Activated naive CD4-positive, alpha-beta T cell treated with anti-CD3 and anti-CD28 coated beads, Interleukin-2, amount 50 U/mL, for 24 hours (primary cell): ENCODE measurements at regions not wholly inside any gene's neighbourhood (a gene's known extent, or its start where the extent isn't known, plus 50 kb on each side); places are given as distances from the start of the nearest gene placed in this dataset.

Source experiments
- H3K27ac Mint-ChIP-seq: one replicate; pipeline ENCODE4 v1.8.0; 2021; ENCODE audit warnings: mild to moderate bottlenecking, mixed read lengths
- H3K27me3 Mint-ChIP-seq: one replicate; pipeline ENCODE4 v1.8.0; 2021; ENCODE audit warnings: mixed read lengths
- H3K36me3 Mint-ChIP-seq: one replicate; pipeline ENCODE4 v1.8.0; 2021; ENCODE audit warnings: mixed read lengths
- H3K4me1 Mint-ChIP-seq: one replicate; pipeline ENCODE4 v1.8.0; 2021; ENCODE audit warnings: mixed read lengths
- H3K4me3 Mint-ChIP-seq: one replicate; pipeline ENCODE4 v1.8.0; 2021; ENCODE audit warnings: mild to moderate bottlenecking, mixed read lengths
- H3K9me3 Mint-ChIP-seq: one replicate; pipeline ENCODE4 v1.8.0; 2021; ENCODE audit warnings: mixed read lengths

DNA sequence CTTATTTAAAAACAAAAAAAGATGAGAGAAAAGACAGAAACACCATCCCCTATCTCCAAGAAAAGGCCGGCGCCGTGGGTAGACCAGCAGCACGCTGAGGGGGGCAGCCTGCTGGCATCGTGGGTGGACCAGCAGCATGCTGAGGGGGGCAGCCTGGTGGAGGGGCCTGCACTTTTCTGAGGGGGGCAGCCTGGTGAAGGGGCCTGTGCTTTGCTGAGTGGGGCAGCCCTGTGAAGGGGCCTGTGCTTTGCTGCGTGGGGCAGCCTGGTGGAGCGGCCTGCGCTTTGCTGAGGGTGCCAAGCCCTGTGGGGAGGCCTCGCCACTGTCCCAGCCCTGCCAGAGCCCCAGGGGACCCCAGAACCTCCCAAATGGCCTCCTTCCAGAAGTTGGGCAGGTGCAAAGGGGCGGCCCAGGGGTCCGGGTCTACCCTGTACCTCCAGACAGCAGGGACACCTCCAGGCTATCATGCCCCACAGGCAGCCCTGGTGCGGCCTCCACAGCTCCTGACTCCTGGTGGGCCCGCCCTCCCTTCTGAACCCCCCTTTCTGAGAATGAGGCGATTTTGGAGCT is 1185.7 kb downstream of the BRD1 start:
- Mint-ChIP-seq H3K4me3 (no peak overlapping the region), H3K27ac (no peak overlapping the region), H3K9me3 (no peaks in the 10 kb centered on the region), H3K27me3 (no peaks in the 10 kb centered on the region), H3K36me3 (no peaks in the 10 kb centered on the region), H3K4me1 (no peaks in the 10 kb centered on the region)

DNA sequence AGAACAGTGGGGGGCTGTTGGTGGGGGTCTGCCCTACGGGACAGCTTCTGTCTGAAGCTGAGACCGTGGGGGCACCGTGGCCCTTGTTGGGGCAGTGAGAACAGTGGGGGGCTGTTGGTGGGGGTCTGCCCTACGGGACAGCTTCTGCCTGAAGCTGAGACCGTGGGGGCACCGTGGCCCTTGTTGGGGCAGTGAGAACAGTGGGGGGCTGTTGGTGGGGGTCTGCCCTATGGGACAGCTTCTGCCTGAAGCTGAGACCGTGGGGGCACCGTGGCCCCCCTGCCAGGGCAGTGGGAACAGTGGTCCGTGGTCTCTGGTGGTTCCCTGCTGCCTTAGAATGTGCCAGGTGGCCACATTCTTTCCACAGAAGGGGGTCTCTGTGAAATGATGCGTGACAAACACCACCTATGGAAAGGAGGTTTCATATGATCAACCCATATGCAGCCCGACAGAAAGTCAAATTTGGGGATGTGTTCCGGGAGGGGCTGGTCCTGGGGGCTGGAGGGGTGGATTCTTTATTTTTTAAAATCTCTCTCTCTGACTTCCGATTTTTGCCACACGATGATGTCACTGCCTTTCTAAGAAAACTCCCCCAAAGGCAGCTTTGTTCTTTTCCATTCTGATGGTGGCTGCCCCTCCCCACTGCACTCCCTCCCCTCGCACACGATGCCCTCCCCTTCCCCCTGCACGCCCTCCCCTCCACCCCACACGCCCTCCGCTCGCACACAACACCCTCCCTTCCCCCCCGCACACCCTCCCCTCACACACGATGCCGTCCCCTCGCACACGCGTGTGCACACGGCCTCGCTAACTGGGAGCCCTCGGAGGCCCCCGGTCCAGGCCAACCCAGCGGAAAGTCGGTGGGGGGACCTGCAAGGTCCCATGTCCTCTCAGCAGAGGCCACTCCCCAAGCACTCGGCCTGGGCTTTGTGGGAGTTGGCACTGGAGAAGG is 1186.5 kb downstream of the BRD1 start:
- Mint-ChIP-seq H3K9me3 (no peaks in the 10 kb centered on the region), H3K36me3 (no peaks in the 10 kb centered on the region), H3K27ac (no peak overlapping the region), H3K4me1 (peaks cover 3% of the 10 kb centered on the region), H3K4me3 (no peak overlapping the region), H3K27me3 (no peaks in the 10 kb centered on the region)

DNA sequence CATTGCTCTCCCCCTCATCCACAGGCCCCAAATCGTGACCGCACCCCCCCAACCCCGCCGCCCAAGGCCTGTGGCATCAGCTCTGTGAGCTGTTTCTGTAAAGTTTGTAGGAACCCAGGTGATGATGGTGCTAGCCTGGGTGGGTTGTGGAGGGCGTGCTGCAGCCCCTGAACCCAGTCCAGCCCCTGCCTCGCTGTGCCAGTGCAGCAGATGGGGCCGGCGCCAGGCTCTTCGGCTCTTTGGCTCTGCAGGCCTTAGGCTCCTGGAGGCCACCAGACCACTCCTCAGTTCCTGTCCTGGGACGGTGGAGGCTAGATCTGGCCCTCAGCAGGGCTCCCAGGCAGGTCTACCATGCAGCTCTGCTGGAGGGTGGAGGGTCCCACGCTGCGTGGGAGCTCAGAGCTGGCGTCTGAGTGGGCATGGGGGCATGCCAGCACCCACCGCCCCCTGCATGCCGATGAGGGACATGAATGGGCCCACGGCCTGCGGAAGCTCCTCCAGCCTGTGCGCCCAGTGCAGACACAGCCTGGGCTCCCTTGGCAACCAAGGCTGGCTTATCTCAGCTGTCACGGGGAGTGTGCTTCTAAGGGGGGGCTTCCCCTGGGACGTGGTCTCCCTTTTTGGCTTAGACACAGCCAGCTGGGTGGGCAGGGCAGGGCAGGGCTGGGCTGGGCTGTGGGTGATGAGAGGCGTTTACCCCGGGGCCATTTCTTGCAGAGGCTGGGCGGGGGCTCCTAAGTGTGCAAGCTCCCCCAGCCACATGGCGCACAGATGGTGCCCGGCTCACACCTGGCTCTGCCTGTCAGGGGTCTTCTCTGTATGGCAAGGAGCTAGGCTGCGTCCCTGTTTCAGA is 1187.6 kb downstream of the BRD1 start:
- Mint-ChIP-seq H3K27me3 (no peaks in the 10 kb centered on the region), H3K9me3 (no peaks in the 10 kb centered on the region), H3K36me3 (no peaks in the 10 kb centered on the region), H3K27ac (no peak overlapping the region), H3K4me3 (no peak overlapping the region), H3K4me1 (peaks cover 11% of the 10 kb centered on the region)

- Mint-ChIP-seq H3K27me3 (no peaks in the 10 kb centered on the region), H3K36me3 (no peaks in the 10 kb centered on the region), H3K4me3 (no peak overlapping the region), H3K4me1 (peaks cover 11% of the 10 kb centered on the region), H3K27ac (no peak overlapping the region), H3K9me3 (no peaks in the 10 kb centered on the region)
These were observed 1188.5 kb downstream of the BRD1 start for GRCh38 chr22:48639021-48639795.

- Mint-ChIP-seq H3K36me3 (no peaks in the 10 kb centered on the region), H3K4me1 (peaks cover 11% of the 10 kb centered on the region), H3K27me3 (no peaks in the 10 kb centered on the region), H3K4me3 (no peak overlapping the region), H3K27ac (no peak overlapping the region), H3K9me3 (no peaks in the 10 kb centered on the region)
These were observed 1190.4 kb downstream of the BRD1 start for GRCh38 chr22:48637231-48637630.

- Mint-ChIP-seq H3K4me3 (no peak overlapping the region), H3K4me1 (peaks cover 11% of the 10 kb centered on the region), H3K27me3 (no peaks in the 10 kb centered on the region), H3K36me3 (no peaks in the 10 kb centered on the region), H3K9me3 (no peaks in the 10 kb centered on the region), H3K27ac (no peak overlapping the region)
These were observed 1190.9 kb downstream of the BRD1 start for GRCh38 chr22:48636746-48637145.

DNA sequence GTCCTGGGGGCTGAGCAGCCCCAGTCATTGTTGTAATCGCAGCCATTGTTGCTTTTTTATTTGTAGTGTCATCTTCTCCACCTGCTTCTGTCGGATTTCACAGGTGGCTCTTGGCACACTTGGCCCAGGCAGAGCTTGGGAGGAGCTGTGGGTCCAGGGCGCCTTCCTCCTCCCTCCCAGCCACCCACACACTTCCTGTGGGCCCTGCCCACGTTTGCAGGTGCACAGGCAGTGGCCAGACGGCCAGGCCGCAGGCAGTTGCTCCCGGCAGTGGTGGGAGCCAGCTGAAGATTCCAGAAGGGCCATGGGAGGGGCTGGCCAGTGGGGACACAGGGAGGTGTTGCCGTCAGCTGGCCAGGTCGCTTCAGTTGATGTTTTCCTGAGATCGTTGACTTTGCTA is 1191.9 kb downstream of the BRD1 start:
- no peaks in the 10 kb centered on the region for H3K36me3 Mint-ChIP-seq
- peaks cover 11% of the 10 kb centered on the region for H3K4me1 Mint-ChIP-seq
- no peak overlapping the region for H3K4me3 Mint-ChIP-seq
- H3K9me3 Mint-ChIP-seq, result no peaks in the 10 kb centered on the region
- H3K27me3 Mint-ChIP-seq, result no peaks in the 10 kb centered on the region
- no peak overlapping the region for H3K27ac Mint-ChIP-seq

DNA sequence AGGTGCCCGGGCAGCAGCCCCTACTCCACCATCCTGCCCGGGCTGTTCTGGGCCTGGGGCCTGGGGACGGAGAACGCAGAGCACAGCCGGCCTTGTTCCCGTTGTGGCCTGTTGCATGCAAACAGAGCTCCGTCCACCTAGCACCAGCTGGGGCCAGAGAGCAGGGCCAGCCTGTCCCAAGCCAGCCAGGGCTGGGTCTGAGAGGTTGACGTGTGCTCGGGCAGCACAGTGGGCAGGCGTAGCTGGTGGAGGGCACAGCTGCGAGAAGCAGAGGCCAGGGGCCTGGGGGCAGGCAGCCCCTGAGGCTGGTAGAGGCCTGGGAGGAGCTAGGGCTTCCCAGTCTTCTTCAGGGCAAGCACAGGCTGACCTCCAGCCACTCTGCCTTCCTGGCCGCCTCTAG is 1192.6 kb downstream of the BRD1 start:
- Mint-ChIP-seq H3K36me3 (no peaks in the 10 kb centered on the region), H3K9me3 (no peaks in the 10 kb centered on the region), H3K27me3 (no peaks in the 10 kb centered on the region), H3K4me3 (no peak overlapping the region), H3K27ac (no peak overlapping the region), H3K4me1 (peaks cover 11% of the 10 kb centered on the region)

DNA sequence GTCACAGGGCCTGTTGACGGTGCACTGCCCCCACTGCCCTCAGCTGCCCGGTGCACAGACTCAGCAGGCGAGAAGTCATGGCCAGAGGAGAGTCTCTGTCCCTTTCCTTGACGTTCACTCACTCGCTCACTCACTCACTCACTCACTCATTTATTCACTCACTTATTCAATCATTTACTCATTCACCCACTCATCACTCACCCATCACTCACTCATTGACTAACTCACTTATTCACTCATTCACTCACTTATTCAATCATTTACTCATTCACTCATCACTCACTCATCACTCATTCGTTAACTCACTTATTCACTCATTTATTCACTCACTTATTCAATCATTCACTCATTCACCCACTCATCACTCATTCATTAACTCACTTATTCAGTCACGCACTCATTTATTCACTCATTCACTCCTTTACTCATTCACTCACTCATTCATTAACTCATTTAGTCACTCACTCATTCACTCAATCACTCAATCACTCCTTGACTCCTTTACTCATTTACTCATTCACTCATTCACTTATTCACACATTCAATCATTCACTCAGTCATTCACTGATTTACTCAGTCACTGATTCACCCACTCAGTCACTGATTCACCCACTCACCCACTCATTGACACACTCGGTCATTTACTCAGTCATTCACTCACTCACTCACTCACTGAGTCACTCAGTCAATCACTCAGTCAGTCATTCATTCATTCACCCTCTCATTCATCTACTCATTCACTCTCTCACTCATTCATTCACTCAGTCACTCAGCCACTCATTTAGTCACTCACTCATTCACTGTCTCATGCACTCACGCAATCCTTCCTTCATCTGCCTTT is 1193.5 kb downstream of the BRD1 start:
- Mint-ChIP-seq H3K4me1 (peaks cover 11% of the 10 kb centered on the region), H3K27ac (no peak overlapping the region), H3K36me3 (no peaks in the 10 kb centered on the region), H3K9me3 (no peaks in the 10 kb centered on the region), H3K4me3 (no peak overlapping the region), H3K27me3 (no peaks in the 10 kb centered on the region)

- Mint-ChIP-seq H3K27me3 (no peaks in the 10 kb centered on the region), H3K9me3 (no peaks in the 10 kb centered on the region), H3K4me3 (no peak overlapping the region), H3K36me3 (no peaks in the 10 kb centered on the region), H3K4me1 (peaks cover 11% of the 10 kb centered on the region), H3K27ac (no peak overlapping the region)
These were observed 1194.9 kb downstream of the BRD1 start for GRCh38 chr22:48632646-48633246.

DNA sequence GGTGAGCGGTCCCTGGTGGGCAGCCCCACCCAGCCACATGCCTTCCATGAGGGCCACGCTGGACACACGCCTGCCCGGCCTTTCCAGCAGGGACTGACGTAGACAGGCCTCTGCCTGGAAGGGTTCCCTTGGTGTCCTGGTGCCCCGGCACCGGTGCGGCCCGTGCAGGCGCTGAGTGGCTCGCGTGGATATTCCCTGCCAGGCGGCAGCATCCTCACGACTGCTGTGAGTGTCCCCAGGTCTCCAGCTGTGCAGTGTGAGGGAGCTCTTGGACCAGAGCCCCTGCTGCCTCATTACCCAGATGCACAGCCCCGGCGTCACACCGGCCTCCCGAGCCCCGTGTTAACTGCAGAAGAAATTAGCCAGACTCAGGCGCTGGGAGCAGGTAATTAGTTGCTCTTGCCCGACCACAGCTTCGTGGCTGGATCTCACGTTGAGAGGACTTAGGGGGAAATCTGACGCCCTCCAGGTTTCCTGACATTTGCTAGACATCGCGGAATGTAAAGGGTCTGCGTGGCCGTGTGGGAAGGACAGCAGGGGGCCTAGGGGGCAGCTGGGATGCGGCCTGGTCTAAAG is 1196.3 kb downstream of the BRD1 start:
- Mint-ChIP-seq H3K4me1 (peaks cover 10% of the 10 kb centered on the region), H3K27ac (no peak overlapping the region), H3K27me3 (no peaks in the 10 kb centered on the region), H3K9me3 (no peaks in the 10 kb centered on the region), H3K36me3 (no peaks in the 10 kb centered on the region), H3K4me3 (no peak overlapping the region)

GRCh38 chr22:48630848-48631247 is 1196.8 kb downstream of the BRD1 start:
- H3K27ac Mint-ChIP-seq, result no peak overlapping the region
- H3K4me1 Mint-ChIP-seq, result peaks cover 5% of the 10 kb centered on the region
- H3K36me3 Mint-ChIP-seq, result no peaks in the 10 kb centered on the region
- no peak overlapping the region for H3K4me3 Mint-ChIP-seq
- no peaks in the 10 kb centered on the region for H3K27me3 Mint-ChIP-seq
- H3K9me3 Mint-ChIP-seq, result no peaks in the 10 kb centered on the region

DNA sequence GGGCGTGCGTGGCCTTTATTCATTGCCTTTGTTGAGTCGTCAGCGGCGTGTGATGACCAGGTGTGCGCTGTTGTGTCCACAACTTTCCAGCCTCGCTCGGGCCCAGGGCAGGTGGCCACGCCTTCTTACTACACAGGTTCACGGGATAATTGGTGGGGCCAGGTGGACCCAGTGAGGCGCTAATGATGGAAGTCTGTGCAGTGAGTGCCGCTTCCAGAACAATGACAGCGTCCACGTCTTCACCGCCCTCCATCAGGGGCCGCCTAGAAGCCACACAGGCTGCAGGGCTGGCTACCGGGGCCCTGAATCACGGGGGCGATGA is 1197.3 kb downstream of the BRD1 start:
- Mint-ChIP-seq H3K4me3 (no peak overlapping the region), H3K27ac (no peak overlapping the region), H3K4me1 (peaks cover under 1% of the 10 kb centered on the region), H3K9me3 (no peaks in the 10 kb centered on the region), H3K27me3 (no peaks in the 10 kb centered on the region), H3K36me3 (no peaks in the 10 kb centered on the region)
